HG03439 (cell line): ENCODE measurements at regions not wholly inside any gene's neighbourhood (a gene's known extent, or its start where the extent isn't known, plus 50 kb on each side); places are given as distances from the start of the nearest gene placed in this dataset.

Experiments used
- ATAC-seq: cut with Tn5 transposase; IDR thresholded peaks from one replicate; pipeline ENCODE4 v1.9.1; 2021; ENCODE audit warnings: mild to moderate bottlenecking, moderate library complexity; ENCODE audit not compliant: unreplicated experiment

DNA sequence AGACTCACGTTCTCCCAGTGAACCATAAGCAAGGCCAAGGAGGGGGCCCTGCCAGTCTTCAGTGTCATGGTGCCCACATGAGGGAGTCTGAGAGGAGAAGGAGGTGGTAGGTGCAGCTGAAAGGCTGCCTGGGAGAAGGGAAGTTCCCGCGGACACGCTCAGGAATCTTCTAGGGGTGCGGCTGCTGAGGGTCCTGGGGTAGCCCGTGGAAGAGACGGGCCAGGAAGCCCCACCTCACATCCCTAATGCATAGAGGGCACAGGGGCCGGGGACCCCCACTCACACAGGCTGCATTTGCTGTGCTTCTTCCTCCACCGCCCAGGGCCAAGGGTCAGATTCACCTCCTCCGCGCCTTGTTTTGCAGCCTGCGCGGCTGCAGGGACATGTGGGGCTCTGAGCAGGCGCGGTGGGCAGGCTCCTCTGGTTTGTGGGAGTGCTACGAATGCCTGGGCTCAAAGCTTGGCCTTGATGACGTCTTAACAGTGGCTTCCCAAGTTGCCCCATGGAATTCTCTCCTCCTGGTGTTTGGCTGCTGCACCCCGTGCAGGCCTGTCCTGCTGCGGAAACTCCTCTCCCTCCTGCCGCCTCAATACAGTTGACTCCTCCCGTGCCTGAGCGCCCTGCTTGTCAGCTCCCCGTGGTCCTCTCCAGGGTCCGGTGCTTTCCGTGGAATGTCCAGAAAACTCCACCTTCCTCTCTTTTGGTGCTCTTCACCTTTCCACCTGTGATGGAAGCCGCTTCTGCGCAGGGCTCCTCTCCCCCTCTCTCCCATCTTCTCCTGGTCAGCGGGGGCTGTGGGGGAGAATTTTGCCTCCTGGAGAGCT, 95.7 kb downstream of the VAPA start:
- no peak for ATAC-seq

DNA sequence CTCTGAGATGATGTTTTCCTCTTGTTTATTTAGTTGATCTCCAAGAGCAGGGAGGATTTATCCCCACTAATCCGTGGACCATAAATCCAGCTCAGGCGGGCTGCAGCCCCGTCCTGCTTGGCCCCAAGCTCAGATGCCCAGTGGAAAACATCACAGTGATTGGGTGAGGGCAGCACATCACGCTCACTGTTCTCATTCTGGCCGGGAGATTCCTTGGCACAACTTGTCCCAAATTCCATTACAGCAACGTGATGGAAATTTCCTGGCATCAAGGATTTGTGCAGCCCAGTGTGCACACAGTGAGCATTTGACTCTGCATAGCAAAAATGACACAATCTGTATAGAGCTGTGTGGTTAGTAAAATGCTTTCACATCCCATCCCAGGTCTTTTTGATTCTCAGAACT, 96.8 kb downstream of the VAPA start:
- ATAC-seq = no peak

DNA sequence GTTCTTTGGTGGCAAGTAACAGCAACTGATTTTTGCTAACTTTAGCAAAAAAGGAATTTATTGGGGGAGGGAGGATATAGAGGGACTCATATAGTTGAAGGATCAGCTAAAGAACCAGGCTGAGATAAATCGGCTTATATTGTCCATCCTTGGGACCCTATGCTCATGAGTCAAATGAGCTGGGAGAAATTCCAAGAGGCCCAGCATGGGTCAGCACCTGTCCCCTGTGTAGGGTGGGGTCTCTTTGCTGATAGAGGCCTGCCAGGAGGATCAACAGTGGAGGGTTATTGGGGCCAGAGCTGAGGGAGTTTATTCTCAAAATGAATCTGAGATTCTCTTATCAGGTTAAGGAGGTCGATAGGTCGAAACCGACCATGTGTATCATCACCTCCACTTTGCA, 97.2 kb downstream of the VAPA start:
- no peak for ATAC-seq

DNA sequence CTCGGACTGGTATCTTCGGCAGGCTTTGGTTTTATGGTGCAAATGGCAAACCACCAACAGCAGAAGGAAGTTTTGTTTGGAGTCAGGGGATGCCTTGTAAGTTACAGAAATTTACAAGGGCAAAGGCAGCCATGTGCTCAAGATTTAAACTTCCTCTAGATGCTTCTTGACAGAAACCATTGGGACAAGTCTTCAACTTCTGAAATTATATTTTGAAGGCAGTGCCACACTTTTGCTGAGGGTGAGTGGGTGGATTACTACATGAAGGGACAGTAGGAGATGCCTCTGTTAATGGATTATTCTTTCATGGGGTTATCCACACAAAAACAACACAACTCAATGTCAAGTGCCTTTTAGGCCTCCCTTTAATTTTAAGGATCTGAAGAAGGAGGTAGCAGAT, 97.9 kb downstream of the VAPA start:
- no peak for ATAC-seq

DNA sequence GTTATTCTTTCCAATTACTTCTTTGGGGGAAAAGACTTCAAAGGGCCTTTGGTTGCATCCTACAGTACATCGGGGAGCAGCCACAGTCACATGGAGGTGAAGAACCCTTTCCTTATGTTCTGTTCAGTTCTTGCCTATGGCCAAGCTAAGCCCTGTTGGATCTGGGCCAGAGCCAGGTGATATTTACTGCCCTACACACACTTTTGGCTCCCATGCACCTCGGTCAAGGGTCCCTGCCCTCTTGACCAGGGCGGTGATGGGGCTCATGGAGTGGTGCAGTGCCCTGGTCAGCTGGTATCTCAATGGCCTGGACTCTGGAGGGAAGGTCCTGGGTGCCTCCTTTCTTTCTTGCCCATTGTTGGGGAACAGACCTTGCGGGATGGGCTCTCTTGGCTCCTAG, 98.7 kb downstream of the VAPA start:
- ATAC-seq = no peak

DNA sequence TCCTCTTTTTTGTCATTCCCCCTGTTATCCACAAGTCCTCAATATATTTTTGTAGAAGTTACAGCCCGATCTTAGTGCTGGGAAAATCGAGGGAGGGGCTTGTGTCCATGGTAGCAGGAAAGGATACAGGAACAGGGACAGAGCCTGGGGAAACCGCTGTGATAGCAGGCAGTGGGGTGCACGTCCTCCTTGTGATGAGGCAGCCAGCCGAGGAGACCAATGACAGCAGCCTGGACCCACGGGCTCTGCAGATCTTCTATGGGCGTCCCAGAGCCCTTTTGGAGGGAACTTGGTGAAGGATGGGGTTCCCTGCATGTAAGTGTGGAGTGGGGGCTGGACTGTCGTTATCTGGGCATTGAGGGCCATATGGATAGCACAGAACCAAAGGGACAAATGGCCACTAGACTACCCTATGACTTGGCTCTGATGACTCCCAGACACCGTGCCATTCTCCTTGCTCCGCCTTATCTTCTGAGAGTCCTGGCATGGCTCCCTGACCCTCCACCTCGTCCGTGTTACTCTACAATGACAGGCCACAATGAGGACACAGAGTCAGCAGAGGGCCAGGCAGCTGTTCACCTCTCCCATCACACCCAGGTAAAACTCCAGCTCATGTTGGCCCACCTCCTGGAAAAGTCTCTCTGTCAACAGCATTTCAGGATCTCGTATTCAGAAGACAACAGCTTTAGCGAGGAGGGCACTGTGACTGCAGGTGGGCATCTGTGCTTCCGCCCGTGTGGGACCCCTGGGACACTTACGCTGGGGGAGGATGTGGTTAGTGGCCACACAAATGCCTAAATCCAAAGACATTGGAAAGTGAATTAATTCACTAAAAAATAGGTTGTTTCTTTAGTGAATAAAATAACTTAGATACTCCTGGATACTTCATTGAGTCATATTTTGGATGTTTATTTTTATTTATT, 100.1 kb downstream of the VAPA start:
- no peak for ATAC-seq

DNA sequence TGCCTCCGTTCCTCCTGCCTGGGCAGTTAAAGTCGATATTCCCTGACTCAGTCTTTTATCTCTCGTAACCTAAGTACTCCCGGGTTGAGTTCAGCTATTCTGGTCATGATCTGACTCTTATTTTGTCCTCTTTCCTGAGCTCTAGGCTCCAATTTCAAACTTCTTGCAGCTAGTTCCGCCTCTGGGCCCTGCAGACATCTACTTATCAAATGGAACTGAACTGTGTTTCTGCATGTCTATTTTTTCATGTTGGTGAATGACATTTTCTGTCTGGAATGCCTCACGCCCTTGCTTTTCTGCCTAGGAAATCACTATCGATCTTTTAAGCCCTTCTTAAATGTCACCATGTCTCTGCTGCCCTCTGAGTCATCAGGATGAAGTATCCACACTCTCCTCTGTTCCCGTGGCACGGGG, 101.5 kb downstream of the VAPA start:
- no peak for ATAC-seq

DNA sequence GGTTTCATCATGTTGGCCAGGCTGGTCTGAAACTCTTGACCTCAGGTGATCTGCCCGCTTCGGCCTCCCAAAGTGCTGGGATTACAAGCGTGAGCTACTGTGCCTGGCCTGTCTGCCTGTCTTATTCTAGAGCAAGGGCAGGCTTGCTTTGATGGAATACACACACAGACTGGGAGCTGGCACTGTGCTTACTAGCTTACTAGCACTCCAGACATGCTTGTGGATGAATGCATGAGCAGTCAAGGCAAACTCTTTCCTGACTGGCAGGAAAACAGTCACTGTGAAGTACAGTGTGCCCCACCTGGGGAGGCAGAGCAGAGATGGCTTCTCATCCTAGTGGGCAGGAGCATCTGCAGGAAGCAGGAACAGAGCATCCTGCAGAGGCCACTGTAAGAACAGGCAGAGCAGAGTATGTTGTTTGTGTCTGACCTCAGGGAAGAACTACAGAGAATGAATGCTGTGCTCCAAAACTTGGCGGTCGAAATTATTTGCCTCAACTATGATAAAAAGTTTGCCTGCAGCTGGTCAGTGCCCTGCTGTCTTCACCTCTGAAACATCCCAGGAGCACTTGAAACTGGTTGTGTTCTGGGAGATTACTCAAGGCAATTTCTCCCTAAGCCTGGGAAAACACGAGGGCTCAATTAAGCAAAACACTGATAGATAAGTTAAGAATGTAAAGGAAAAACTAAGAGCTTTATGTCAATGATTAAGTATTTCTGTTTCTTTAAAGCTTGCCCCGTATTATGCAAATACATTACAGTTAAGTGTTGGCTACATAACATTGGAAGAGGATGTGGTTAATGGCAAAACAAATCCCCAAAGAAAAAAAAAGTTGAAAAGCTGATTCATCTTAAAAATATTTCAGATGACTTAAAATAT, 102.4 kb downstream of the VAPA start:
- no peak for ATAC-seq

DNA sequence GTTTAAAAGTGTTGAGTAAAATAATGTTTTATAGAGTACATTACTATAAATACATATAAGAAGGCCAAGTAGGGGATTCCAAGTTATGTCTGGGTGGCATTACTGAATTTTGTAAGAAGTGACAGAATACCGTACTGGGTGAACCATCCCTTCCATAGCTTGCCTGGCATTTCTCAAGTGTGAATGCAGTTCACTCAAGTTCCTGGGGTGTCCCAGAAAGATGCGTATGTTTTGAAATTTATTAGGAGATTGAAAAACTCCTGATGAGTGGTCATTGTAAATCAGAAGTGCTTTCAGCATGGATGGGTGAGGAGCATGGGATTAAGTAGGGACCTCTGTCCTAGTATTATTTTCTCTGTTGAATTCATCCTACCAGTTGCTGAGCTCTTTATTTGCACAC, 103.2 kb downstream of the VAPA start:
- ATAC-seq = no peak

DNA sequence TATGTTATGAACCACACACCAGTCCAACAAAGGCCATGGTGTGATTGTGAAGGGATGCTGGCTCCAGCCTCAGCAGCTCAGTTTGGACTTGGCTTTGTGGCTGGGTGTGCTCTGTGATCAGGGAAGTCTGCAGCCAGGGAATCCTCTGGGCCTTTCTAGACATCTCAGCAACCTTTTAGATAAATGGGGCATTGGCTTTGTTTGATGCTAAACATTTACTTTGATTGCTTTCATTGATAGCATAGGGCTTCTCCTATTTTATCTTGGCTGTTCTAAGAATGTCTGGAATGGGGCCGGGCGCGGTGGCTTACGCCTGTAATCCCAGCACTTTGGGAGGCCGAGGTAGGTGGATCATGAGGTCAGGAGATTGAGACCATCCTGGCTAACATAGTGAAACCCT, 104.5 kb downstream of the VAPA start:
- ATAC-seq = no peak

DNA sequence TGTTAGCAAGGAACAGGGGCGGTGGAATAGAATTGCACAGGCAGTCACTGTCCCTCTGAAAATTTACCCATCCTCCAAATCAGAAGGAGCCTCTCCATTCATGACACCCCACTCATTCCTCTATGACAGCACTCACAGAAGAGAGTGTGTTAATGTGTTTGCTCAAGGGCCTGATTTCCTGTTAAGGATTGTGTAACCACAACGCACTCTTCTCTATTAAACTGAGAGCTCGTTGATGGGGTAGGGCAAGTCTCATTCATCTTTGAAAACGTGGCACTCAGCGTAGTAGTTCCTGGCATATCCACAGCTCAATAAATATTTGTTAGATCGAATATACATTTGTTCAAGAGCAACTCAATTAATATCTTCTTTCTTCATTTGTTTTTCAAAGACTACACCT, 106.4 kb downstream of the VAPA start:
- no peak for ATAC-seq

DNA sequence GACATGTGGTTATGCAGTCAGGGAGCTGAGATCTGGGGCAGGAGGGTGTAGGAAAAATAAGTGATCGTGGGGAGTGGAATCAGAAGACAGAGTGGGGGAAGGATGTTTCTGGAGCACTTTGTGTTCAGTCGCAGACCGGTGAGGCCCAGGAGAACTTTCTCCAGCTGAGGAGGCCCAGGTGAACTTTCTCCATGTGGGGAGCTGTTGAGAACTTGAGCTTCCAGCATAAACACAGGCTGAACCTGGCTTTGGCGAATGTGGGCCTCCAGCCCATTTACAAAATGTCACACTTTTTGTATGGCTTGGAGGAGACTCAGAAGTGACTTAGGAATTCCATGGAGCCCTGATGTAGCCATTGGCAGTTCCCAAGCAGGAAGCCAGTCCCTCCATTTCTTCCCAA, 108.5 kb downstream of the VAPA start:
- no peak for ATAC-seq

DNA sequence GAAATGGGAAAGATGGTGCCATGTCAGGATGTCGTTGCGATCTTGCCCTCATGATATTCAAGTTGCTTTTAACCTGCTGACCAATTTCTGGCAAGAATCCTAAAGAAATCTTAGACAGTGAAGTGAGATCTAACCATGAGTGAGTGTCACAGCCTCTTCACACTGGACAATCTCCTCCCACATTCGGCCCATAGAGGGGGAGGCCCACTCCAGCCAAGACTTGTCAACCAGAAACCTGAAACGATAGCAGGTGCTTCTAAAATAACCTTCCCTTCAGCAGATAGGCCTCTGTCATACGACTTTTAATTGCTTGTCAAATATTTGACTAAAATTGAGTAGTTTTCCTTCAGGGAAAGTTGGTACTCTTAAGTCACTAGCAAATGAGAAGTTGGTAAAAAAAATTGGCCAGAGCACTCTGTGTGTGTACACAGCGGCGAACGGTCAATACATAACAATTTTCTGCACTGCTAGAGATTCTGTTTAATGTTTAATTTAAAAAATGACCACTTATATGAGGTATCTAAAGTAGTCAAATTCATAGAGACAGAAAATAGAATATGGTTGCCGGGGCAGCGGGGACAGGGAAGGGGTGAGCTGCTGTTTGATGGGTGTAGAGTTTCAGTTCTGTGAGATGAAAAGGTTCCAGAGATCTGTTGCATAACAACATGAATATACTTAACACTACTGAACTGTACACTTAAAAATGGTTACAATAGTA, 110.2 kb downstream of the VAPA start:
- ATAC-seq = no peak

DNA sequence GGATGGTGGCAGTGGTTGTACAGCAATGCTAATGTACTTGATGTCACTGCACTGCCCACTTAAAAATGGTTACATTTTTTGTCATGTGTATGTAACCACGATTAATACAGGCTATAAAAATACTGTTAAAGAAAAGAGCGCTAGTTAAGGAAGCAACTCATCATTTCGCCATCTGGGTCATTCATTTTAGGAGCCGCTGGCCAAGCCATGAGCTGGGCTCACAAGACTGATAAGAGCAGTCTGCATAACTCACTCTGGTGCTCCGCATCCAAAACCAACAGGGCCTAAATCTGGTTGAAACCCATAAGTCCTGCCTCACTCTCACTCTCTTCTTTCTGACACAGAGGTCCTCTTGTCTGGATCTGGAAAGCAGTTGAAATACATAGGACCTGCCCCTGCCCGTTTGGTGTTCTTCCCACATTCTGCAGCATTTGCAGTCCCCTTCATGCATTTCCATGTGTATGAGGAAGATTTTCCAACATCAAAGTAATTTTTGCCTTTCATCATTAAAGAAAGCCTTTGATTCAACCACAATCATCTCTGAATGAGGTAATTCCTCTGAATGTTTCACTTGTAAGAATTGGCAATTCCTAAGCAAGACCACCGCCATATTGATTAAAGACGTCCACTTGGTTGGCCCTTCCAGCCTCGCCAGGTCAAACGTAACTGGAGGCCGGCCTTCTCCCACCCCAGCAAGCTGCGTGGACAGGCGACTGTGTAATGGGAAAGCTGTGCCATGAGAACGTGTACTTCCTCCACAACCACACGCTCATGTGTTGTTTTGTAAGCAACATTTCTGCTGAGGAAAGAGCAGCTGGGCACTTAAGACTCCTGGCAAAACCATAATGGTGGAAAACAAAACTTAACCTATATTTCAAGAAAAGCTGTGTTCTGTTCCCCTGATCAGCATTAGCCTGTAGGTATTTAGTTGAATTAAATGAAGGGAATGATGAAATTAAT, 112.2 kb downstream of the VAPA start:
- ATAC-seq = no peak

DNA sequence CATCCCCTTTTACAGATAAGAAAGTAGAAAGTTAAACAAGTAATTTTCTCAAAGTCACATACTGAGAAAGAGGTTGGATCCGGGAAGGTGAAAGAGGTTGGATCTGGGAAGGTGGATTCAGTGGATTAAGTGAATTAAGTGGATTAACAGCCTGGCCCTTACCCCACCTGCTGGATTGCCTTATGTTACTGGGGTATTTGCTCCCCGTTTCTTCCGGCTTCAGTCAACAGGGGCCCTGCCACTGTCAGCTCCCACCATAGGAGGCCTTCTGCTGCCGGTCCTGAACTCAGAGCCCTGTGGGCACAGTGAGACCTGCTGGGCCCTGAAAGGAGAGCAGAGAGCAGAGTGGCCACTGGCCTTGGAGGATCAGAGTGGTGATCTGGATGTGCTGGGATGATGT, 113.2 kb downstream of the VAPA start:
- ATAC-seq = no peak

DNA sequence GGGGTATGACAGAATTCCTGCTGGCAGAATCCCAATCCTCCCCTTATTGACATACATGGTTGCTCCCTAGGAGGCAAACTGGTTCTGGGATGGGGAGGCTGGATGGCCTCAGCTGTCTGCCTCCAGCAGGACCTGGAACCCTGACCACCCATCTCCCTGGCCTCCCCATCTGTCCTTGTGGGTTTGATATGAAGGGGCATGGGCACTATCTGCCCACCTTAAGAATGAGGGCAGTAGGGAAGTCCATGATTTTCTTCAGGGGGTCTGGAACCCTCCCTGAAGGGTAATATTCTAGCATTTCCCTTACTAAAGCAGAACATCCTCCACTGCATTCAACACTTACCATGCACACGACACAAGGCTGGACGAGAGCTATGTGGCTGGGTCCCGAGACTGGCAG, 113.6 kb downstream of the VAPA start:
- no peak for ATAC-seq

DNA sequence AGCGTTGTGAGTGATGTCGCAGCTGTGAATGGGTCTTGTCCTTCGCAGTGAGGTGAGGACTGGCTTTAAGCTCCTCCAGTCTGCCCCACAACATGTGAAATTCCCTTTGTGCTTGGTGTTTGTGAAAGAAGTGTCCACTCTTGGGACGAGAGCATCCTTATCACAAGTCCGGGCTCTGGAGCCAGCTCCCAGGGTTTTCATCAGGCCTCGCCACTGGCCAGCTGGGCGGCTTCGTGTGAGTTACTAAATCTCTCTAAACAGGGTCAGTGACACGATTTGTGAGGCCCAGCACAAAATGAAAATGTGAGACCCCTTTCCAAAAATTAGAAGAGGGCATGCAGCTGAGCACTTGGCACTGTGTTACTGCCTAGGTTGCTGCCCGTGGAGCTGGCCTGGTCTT, 115.9 kb downstream of the VAPA start:
- ATAC-seq = no peak

DNA sequence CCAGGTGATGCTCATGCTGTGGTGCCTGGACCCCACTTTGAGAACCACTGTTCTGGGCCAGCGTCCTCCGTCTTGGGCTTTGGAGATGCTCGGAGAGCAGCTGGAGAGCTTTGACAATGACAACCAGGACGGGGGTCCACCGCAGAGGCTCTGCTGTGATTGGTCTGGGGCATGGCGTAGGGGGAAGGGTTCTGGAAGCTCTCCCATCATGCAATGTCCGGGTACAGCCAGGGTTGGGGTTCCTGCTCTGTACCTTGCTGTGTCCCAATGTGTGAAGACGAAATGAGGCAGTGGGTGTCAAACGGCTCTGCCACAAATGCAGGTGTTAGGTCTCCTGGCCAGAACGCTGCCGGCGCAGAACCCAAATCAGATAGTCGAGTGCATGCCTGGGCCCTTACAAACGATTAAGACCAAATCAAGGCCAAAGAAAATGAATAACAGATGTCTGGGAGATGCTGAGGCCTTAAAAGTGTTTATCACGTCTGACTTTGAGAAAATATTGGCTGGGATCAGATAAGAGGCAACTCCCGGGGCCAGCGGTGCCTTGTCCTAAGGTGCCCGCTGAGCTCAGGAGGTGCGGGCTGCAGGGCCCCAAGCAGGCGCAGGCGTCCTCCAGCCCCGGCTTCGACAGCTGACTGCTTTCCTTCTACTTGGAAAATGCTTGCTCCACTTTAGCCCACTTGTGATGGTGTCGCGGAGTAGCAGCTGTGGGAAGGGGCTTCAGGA, 117.2 kb downstream of the VAPA start:
- ATAC-seq = no peak
